GM12878 (cell line): ENCODE measurements at regions not wholly inside any gene's neighbourhood (a gene's known extent, or its start where the extent isn't known, plus 50 kb on each side); places are given as distances from the start of the nearest gene placed in this dataset.
"Not testable (repeated sequence)": the region's sequence is repeated elsewhere in the genome, so short reads cannot be mapped to it uniquely, and the experiment has no call there.

Experiments
- KAT2A ChIP-seq: conservative IDR thresholded peaks from 2 replicates; pipeline ENCODE4 v1.6.1; 2011; ENCODE audit warnings: low read depth, low read length; ENCODE audit not compliant: control insufficient read depth
- NR2C2 ChIP-seq: IDR thresholded peaks from 2 replicates; pipeline ENCODE4 v1.6.1; 2011; ENCODE audit warnings: borderline replicate concordance, low read depth; ENCODE audit not compliant: control insufficient read depth, insufficient read length
- ZZZ3 ChIP-seq: IDR thresholded peaks from 2 replicates; pipeline ENCODE4 v1.6.1; 2011; ENCODE audit warnings: low read depth; ENCODE audit not compliant: control insufficient read depth, insufficient read length
- TF ChIP-seq, protein P1 (sequence below), 3 experiments: IDR thresholded peaks in 2 of 3; conservative IDR thresholded peaks in 1 of 3; 2 replicates each; pipeline ENCODE4 v1.5.1; 2011; ENCODE audit warnings: low read depth in 3 of 3, low read length in 3 of 3, mild to moderate bottlenecking in 3 of 3, control low read depth in 2 of 3, moderate library complexity in 2 of 3, inconsistent platforms in 1 of 3, mixed read lengths in 1 of 3; ENCODE audit not compliant: control insufficient read depth in 2 of 3, insufficient read depth in 1 of 3; ENCODE audit errors: extremely low read depth in 1 of 3

DNA sequence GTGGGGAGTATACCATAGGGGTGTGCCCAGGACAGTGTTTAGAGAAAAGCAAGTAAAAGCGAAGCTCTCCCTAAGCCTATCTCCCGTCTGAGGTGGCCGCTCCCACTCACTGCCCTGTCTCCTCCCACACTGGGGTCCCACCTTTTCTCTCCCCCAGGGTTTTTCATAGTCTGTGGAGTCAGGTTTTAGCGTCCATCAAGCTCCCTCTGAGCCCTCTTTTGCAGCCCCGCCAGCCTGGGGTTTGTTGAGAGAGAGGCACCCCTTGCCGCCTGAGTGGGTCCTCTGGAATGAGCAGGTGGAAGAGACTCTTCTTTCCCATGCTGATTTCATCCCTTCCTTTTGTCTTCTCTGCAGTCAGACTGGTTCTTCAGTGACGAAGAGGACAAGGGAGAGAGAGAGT is 248.7 kb upstream of the TP53TG3C start:
- not testable (repeated sequence) for TF ChIP-seq KAT2A, NR2C2, ZZZ3
- TF ChIP-seq, protein P1, sequence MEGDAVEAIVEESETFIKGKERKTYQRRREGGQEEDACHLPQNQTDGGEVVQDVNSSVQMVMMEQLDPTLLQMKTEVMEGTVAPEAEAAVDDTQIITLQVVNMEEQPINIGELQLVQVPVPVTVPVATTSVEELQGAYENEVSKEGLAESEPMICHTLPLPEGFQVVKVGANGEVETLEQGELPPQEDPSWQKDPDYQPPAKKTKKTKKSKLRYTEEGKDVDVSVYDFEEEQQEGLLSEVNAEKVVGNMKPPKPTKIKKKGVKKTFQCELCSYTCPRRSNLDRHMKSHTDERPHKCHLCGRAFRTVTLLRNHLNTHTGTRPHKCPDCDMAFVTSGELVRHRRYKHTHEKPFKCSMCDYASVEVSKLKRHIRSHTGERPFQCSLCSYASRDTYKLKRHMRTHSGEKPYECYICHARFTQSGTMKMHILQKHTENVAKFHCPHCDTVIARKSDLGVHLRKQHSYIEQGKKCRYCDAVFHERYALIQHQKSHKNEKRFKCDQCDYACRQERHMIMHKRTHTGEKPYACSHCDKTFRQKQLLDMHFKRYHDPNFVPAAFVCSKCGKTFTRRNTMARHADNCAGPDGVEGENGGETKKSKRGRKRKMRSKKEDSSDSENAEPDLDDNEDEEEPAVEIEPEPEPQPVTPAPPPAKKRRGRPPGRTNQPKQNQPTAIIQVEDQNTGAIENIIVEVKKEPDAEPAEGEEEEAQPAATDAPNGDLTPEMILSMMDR (IDR thresholded peaks at IDR 0.05 in 2 of 3, conservative IDR thresholded peaks at IDR 0.05 in 1 of 3; ENCODE audit: control insufficient read depth in 2 of 3, extremely low read depth in 1 of 3, insufficient read depth in 1 of 3, low read depth in 3 of 3, low read length in 3 of 3): not testable (repeated sequence)
